Liver (tissue), 2 donors: ENCODE measurements at regions not wholly inside any gene's neighbourhood (a gene's known extent, or its start where the extent isn't known, plus 50 kb on each side); places are given as distances from the start of the nearest gene placed in this dataset.

Experiments
- CTCF ChIP-seq: fragments of 150-350 bp; IDR thresholded peaks from 2 replicates; pipeline ENCODE4 v1.5.1; 2017; ENCODE audit warnings: improper control_type of control experiment, low read depth, low read length; ENCODE audit not compliant: missing input control
- YY1 ChIP-seq: IDR thresholded peaks from 2 replicates; pipeline ENCODE4 v1.6.1; 2016; ENCODE audit warnings: antibody characterized with exemption, mild to moderate bottlenecking
- TF ChIP-seq, protein P1 (sequence below): IDR thresholded peaks from 2 replicates; pipeline ENCODE4 v1.6.1; 2016; ENCODE audit warnings: antibody characterized with exemption, mild to moderate bottlenecking
- donor health status: healthy.

- TF ChIP-seq CTCF: no peak
- TF ChIP-seq, protein P1, sequence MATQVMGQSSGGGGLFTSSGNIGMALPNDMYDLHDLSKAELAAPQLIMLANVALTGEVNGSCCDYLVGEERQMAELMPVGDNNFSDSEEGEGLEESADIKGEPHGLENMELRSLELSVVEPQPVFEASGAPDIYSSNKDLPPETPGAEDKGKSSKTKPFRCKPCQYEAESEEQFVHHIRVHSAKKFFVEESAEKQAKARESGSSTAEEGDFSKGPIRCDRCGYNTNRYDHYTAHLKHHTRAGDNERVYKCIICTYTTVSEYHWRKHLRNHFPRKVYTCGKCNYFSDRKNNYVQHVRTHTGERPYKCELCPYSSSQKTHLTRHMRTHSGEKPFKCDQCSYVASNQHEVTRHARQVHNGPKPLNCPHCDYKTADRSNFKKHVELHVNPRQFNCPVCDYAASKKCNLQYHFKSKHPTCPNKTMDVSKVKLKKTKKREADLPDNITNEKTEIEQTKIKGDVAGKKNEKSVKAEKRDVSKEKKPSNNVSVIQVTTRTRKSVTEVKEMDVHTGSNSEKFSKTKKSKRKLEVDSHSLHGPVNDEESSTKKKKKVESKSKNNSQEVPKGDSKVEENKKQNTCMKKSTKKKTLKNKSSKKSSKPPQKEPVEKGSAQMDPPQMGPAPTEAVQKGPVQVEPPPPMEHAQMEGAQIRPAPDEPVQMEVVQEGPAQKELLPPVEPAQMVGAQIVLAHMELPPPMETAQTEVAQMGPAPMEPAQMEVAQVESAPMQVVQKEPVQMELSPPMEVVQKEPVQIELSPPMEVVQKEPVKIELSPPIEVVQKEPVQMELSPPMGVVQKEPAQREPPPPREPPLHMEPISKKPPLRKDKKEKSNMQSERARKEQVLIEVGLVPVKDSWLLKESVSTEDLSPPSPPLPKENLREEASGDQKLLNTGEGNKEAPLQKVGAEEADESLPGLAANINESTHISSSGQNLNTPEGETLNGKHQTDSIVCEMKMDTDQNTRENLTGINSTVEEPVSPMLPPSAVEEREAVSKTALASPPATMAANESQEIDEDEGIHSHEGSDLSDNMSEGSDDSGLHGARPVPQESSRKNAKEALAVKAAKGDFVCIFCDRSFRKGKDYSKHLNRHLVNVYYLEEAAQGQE: no peak
- TF ChIP-seq YY1: no peak
Measured at GRCh38 chr11:37107415-37107814, 509.4 kb upstream of the RAG2 start.
